GM23338 (cell line): ENCODE measurements at regions not wholly inside any gene's neighbourhood (a gene's known extent, or its start where the extent isn't known, plus 50 kb on each side); places are given as distances from the start of the nearest gene placed in this dataset.

Source experiments
- ATAC-seq: fragments of 200-7000 bp; cut with Tn5 transposase; 3 replicates; pipeline ENCODE4 v1.9.1; 2020
- DNase-seq: peaks from one replicate; pipeline ENCODE4 v3.0.0-alpha.2; 2015; ENCODE audit warnings: low spot score
- H2AFZ ChIP-seq: fragments of 200-600 bp; sonication (generic); 2 replicates; pipeline ENCODE4 v1.8.0; 2016; ENCODE audit warnings: antibody characterized with exemption, mild to moderate bottlenecking, moderate library complexity
- H3F3A ChIP-seq: fragments of 200-600 bp; sonication (generic); replicated peaks from 2 replicates; pipeline ENCODE4 v1.8.0; 2017; ENCODE audit warnings: antibody characterized with exemption, mixed run types, low read depth
- H3K27ac ChIP-seq: fragments of 200-600 bp; sonication (generic); 2 replicates; pipeline ENCODE4 v1.6.1; 2016; ENCODE audit warnings: low read depth
- H3K27me3 ChIP-seq: fragments of 200-600 bp; sonication (generic); 2 replicates; pipeline ENCODE4 v1.8.0; 2016; ENCODE audit warnings: mild to moderate bottlenecking, mixed run types, moderate library complexity; ENCODE audit not compliant: insufficient read depth
- H3K36me3 ChIP-seq: fragments of 200-600 bp; sonication (generic); 2 replicates; pipeline ENCODE4 v1.8.0; 2016; ENCODE audit warnings: mild to moderate bottlenecking; ENCODE audit not compliant: insufficient read depth
- H3K4me1 ChIP-seq: fragments of 200-600 bp; sonication (generic); 2 replicates; pipeline ENCODE4 v1.8.0; 2016; ENCODE audit warnings: mild to moderate bottlenecking, moderate library complexity; ENCODE audit not compliant: insufficient read depth
- H3K4me2 ChIP-seq: fragments of 200-600 bp; sonication (generic); 2 replicates; pipeline ENCODE4 v1.7.1; 2017; ENCODE audit warnings: mixed run types
- H3K4me3 ChIP-seq: fragments of 200-600 bp; sonication (generic); 2 replicates; pipeline ENCODE4 v1.6.1; 2016; ENCODE audit warnings: mixed run types
- H3K79me2 ChIP-seq: fragments of 200-600 bp; sonication (generic); replicated peaks from 2 replicates; pipeline ENCODE4 v1.8.0; 2017; ENCODE audit warnings: mild to moderate bottlenecking; ENCODE audit not compliant: insufficient read depth
- H3K9me2 ChIP-seq: fragments of 200-600 bp; sonication (generic); 2 replicates; pipeline ENCODE4 v1.8.0; 2017; ENCODE audit not compliant: insufficient read depth
- H4K20me1 ChIP-seq: fragments of 200-600 bp; sonication (generic); replicated peaks from 2 replicates; pipeline ENCODE4 v1.8.0; 2017; ENCODE audit warnings: mild to moderate bottlenecking; ENCODE audit not compliant: insufficient read depth
- H3K27ac Mint-ChIP-seq: 2 replicates; pipeline ENCODE4 v1.8.0; 2020; ENCODE audit warnings: inconsistent platforms, mild to moderate bottlenecking, moderate library complexity, mixed read lengths
- H3K27me3 Mint-ChIP-seq: 3 replicates; pipeline ENCODE4 v1.8.0; 2022; ENCODE audit warnings: low read depth, mild to moderate bottlenecking, moderate library complexity, mixed read lengths, inconsistent platforms; ENCODE audit not compliant: insufficient read depth, poor library complexity
- H3K36me3 Mint-ChIP-seq: 3 replicates; pipeline ENCODE4 v1.8.0; 2021; ENCODE audit warnings: low read depth, mild to moderate bottlenecking, inconsistent platforms, moderate library complexity, mixed read lengths
- H3K4me1 Mint-ChIP-seq: 3 replicates; pipeline ENCODE4 v1.8.0; 2020; ENCODE audit warnings: mild to moderate bottlenecking, inconsistent platforms, mixed read lengths
- H3K4me3 Mint-ChIP-seq: 3 replicates; pipeline ENCODE4 v1.8.0; 2021; ENCODE audit warnings: moderate library complexity, mild to moderate bottlenecking, inconsistent platforms, mixed read lengths
- H3K9me3 Mint-ChIP-seq: 3 replicates; pipeline ENCODE4 v1.8.0; 2020; ENCODE audit warnings: moderate library complexity, mild to moderate bottlenecking, inconsistent platforms, mixed read lengths
- CREB1 ChIP-seq: fragments of 250-450 bp; sonication (Bioruptor Pico); IDR thresholded peaks from 2 replicates; pipeline ENCODE4 v1.5.0; 2020; ENCODE audit warnings: low read depth, mild to moderate bottlenecking, moderate library complexity
- CTCF ChIP-seq, 2 experiments: fragments of 200-600 bp in 1 of 2; sonication (generic) in 1 of 2; conservative IDR thresholded peaks; 2 replicates each; pipeline versions ENCODE4 v1.5.1 to v1.6.1; 2016 to 2017; ENCODE audit warnings: antibody characterized with exemption in 2 of 2, low read depth in 2 of 2, mild to moderate bottlenecking in 2 of 2, moderate library complexity in 1 of 2
- ETS1 ChIP-seq: IDR thresholded peaks from 2 replicates; pipeline ENCODE4 v1.6.1; 2016; ENCODE audit warnings: antibody characterized with exemption
- EZH2 ChIP-seq: fragments of 200-600 bp; sonication (generic); IDR thresholded peaks from one replicate; pipeline ENCODE4 v1.8.0; 2017; ENCODE audit warnings: antibody characterized with exemption, mild to moderate bottlenecking, low read depth; ENCODE audit not compliant: unreplicated experiment
- EZH2phosphoT487 ChIP-seq: fragments of 200-600 bp; sonication (generic); IDR thresholded peaks from one replicate; pipeline ENCODE4 v1.8.1; 2018; ENCODE audit warnings: antibody characterized with exemption; ENCODE audit not compliant: unreplicated experiment
- POLR2AphosphoS5 ChIP-seq: IDR thresholded peaks from 2 replicates; pipeline ENCODE4 v1.6.1; 2016; ENCODE audit warnings: antibody characterized with exemption, low read depth
- REST ChIP-seq: IDR thresholded peaks from one replicate; pipeline ENCODE4 v1.6.1; 2018; ENCODE audit warnings: antibody characterized with exemption; ENCODE audit not compliant: unreplicated experiment
- STAT1 ChIP-seq: IDR thresholded peaks from one replicate; pipeline ENCODE4 v1.6.1; 2016; ENCODE audit warnings: antibody characterized with exemption; ENCODE audit not compliant: unreplicated experiment
- ZNF114 ChIP-seq: fragments of 250-450 bp; sonication (Bioruptor Pico); IDR thresholded peaks from 2 replicates; pipeline ENCODE4 v1.5.0; 2020; ENCODE audit warnings: mild to moderate bottlenecking, moderate library complexity
- ZNF331 ChIP-seq: fragments of 250-450 bp; sonication (Bioruptor Pico); IDR thresholded peaks from 2 replicates; pipeline ENCODE4 v1.5.0; 2020; ENCODE audit warnings: low read depth, mild to moderate bottlenecking, moderate library complexity
- ZNF462 ChIP-seq: fragments of 250-450 bp; sonication (Bioruptor Pico); IDR thresholded peaks from 2 replicates; pipeline ENCODE4 v1.5.0; 2020; ENCODE audit warnings: mild to moderate bottlenecking, moderate library complexity

- H3K4me1 ChIP-seq = peaks cover 16% of the 10 kb centered on the region
- H3K4me3 ChIP-seq = no peak overlapping the region
- H3K36me3 ChIP-seq = no peaks in the 10 kb centered on the region
- no peak overlapping the region for H3K4me2 ChIP-seq
- TF ChIP-seq POLR2AphosphoS5 (no peak), STAT1 (no peak), CTCF (conservative IDR thresholded peaks at IDR 0.05; ENCODE audit: low read depth in 2 of 2) (no peak), ZNF331 (CRISPR knock-in tag) (no peak), EZH2 (no peak), ZNF114 (CRISPR knock-in tag) (no peak), EZH2phosphoT487 (no peak), ZNF462 (no peak), CREB1 (CRISPR knock-in tag) (no peak), REST (no peak), ETS1 (no peak)
- peaks cover 15% of the 10 kb centered on the region for H3K9me2 ChIP-seq
- H4K20me1 ChIP-seq = no peaks in the 10 kb centered on the region
- H3K36me3 Mint-ChIP-seq = no peaks in the 10 kb centered on the region
- H3K4me3 Mint-ChIP-seq = no peak overlapping the region
- H3K9me3 Mint-ChIP-seq = no peaks in the 10 kb centered on the region
- H3K4me1 Mint-ChIP-seq = peaks cover 38% of the 10 kb centered on the region
- H3K27me3 ChIP-seq = no peaks in the 10 kb centered on the region
- no peaks in the 10 kb centered on the region for H3F3A ChIP-seq
- no peak overlapping the region for H2AFZ ChIP-seq
- ATAC-seq (no peak), DNase-seq (no peak)
- H3K79me2 ChIP-seq = no peaks in the 10 kb centered on the region
- peaks cover 9% of the 10 kb centered on the region for H3K27me3 Mint-ChIP-seq
- no peak overlapping the region for H3K27ac ChIP-seq
- no peak overlapping the region for H3K27ac Mint-ChIP-seq
These were observed 445.3 kb upstream of the CCL2 start for GRCh38 chr17:33809748-33810147.
